ENCODE measurements at regions not wholly inside any gene's neighbourhood (a gene's known extent, or its start where the extent isn't known, plus 50 kb on each side); places are given as distances from the start of the nearest gene placed in this dataset.
"Not testable (repeated sequence)": the region's sequence is repeated elsewhere in the genome, so short reads cannot be mapped to it uniquely, and the experiment has no call there.

- TF ChIP-seq POLR2AphosphoS5 (IDR thresholded peaks at IDR 0.05) (no peak), POLR2A (IDR thresholded peaks at IDR 0.05) (no peak), CTCF (IDR thresholded peaks at IDR 0.05 in 8 of 11, conservative IDR thresholded peaks at IDR 0.05 in 3 of 11) (no peak)
- 48 to 64% (median 55%) methylated on average over 5 of the region's 5 CpGs for WGBS, 5 donors
- no peaks in the 10 kb centered on the region for H3K9me3 ChIP-seq
- H3K27ac ChIP-seq = no peak overlapping the region
- no peaks in the 10 kb centered on the region for H3K36me3 ChIP-seq
- H3K27me3 ChIP-seq (replicated peaks in 1 of 7) = peaks cover 0 to 26% (median 0%) of the 10 kb centered on the region in 7 donors
- no peak for DNase-seq
- H3K4me1 ChIP-seq = peaks cover 0 to 12% (median 0%) of the 10 kb centered on the region in 6 donors
- no peak overlapping the region for H3K4me3 ChIP-seq
- intact Hi-C loops (cut with DNase I; ENCODE audit: low total_unique reads) = no loop called here
Observed at GRCh38 chr7:142568435-142569097, 180.7 kb upstream of the PRSS1 start.

DNA sequence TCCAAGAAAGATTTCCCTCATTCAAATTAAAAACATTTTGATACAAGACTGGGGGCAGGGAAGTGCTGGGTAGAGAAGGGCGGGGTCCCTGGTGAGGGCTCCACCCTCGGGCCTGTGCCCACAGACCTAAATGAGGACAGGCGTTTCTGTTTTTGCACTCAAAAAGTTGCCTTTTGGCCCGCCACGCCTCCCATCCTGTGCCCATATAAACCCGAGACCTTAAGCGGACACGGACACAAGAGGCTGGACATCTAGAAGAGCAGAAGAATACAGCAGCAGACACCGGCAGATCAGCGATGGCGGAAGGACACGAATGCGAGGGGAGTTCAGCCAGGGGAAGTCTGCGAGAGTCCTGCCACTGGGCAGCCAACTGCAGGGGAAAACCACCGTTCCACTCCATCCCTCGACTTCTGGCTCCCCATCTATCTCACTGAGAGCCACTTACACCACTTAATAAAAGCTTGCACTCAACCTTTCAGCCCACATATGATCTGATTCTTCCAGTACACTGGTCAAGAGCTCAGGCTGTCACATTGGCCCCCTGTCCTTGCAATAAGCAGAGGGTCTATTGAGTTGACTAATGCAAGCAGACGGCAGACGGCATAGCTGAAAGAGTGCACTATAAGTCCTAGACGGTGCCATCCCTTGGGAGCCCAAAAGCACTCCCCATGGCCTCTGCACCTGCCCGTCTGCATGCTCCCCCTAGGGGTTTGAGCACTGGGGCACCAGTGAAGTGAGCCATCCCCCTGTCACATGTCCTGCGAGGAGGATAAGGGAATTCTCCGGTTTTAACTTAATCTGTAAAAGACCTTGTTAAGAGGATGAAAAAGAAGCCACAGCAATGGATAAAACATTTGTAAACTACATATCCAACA is 181.8 kb upstream of the PRSS1 start:
- intact Hi-C loops (cut with DNase I; ENCODE audit: low total_unique reads) = no loop called here
- no peak for TF ChIP-seq CTCF (IDR thresholded peaks at IDR 0.05 in 8 of 11, conservative IDR thresholded peaks at IDR 0.05 in 3 of 11)
- no peak for TF ChIP-seq POLR2AphosphoS5 (IDR thresholded peaks at IDR 0.05)
- TF ChIP-seq POLR2A (IDR thresholded peaks at IDR 0.05) = no peak
- H3K36me3 ChIP-seq = no peaks in the 10 kb centered on the region
- no peak for DNase-seq
- H3K27me3 ChIP-seq (replicated peaks in 1 of 7) = peaks cover 0 to 26% (median 0%) of the 10 kb centered on the region in 7 donors
- peaks cover 0 to 12% (median 0%) of the 10 kb centered on the region in 6 donors for H3K4me1 ChIP-seq
- 74 to 83% (median 76%) methylated on average over 22 of the region's 22 CpGs for WGBS, 5 donors
- no peaks in the 10 kb centered on the region for H3K9me3 ChIP-seq
- H3K27ac ChIP-seq = no peak overlapping the region
- no peak overlapping the region for H3K4me3 ChIP-seq

- Histone ChIP-seq H3K4me1 (peaks cover 0 to 12% (median 0%) of the 10 kb centered on the region in 6 donors), H3K9me3 (no peaks in the 10 kb centered on the region), H3K27me3 (replicated peaks in 1 of 7) (peaks cover 0 to 26% (median 0%) of the 10 kb centered on the region in 7 donors), H3K4me3 (no peak overlapping the region), H3K36me3 (no peaks in the 10 kb centered on the region), H3K27ac (no peak overlapping the region)
- DNase-seq = no peak
- TF ChIP-seq POLR2AphosphoS5 (IDR thresholded peaks at IDR 0.05) (no peak), CTCF (IDR thresholded peaks at IDR 0.05 in 8 of 11, conservative IDR thresholded peaks at IDR 0.05 in 3 of 11) (no peak), POLR2A (IDR thresholded peaks at IDR 0.05) (no peak)
- intact Hi-C loops (cut with DNase I; ENCODE audit: low total_unique reads) = no loop called here
- 39 to 56% (median 49%) methylated on average over 5 of the region's 5 CpGs for WGBS, 5 donors
Observed at GRCh38 chr7:142566271-142566670, 183.0 kb upstream of the PRSS1 start.

DNA sequence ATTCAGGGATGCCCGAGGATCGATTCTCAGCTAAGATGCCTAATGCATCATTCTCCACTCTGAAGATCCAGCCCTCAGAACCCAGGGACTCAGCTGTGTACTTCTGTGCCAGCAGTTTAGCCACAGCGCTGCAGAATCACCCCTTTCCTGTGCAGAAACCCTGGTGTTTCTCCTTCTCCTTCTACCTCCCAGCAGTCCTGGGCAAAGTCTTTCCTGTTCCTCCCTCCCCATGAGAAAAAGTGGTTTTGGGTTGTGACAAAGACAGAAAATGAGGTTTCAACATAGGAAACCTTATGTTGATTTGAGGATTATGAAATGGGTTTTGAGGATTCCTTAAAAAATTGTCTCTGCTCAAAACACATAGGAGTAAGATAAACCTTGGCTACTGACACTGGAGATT is 185.1 kb upstream of the PRSS1 start:
- H3K27ac ChIP-seq; intact Hi-C loops (cut with DNase I; ENCODE audit: low total_unique reads); H3K36me3 ChIP-seq; H3K9me3 ChIP-seq; H3K4me3 ChIP-seq; DNase-seq: not testable (repeated sequence)
- WGBS, 5 donors = 18 to 60% (median 36%) methylated on average over 1 to 2 of the region's 3 CpGs
- Histone ChIP-seq H3K27me3 (replicated peaks in 1 of 7) (peaks cover 0 to 14% (median 0%) of the 10 kb centered on the region in 7 donors), H3K4me1 (peaks cover 0 to 12% (median 0%) of the 10 kb centered on the region in 6 donors)

Data from spleen (tissue), 11 donors.